T-helper 1 cell treated with Interleukin-12 subunit alpha and Interleukin-12 subunit beta and Interleukin-4 antibody, amounts not matched to agents 30 μg/mL and 1 μg/mL, for 36 hours (primary cell): ENCODE measurements at regions not wholly inside any gene's neighbourhood (a gene's known extent, or its start where the extent isn't known, plus 50 kb on each side); places are given as distances from the start of the nearest gene placed in this dataset.
"Not testable (repeated sequence)": the region's sequence is repeated elsewhere in the genome, so short reads cannot be mapped to it uniquely, and the experiment has no call there.

ENCODE experiments used
- H3K27ac Mint-ChIP-seq: one replicate; pipeline ENCODE4 v1.8.0; 2021; ENCODE audit warnings: mild to moderate bottlenecking, mixed read lengths
- H3K27me3 Mint-ChIP-seq: one replicate; pipeline ENCODE4 v1.8.0; 2021; ENCODE audit warnings: low read depth, mixed read lengths
- H3K36me3 Mint-ChIP-seq: one replicate; pipeline ENCODE4 v1.8.0; 2021; ENCODE audit warnings: low read depth, mixed read lengths
- H3K4me1 Mint-ChIP-seq: one replicate; pipeline ENCODE4 v1.8.0; 2021; ENCODE audit warnings: low read depth, mixed read lengths
- H3K4me3 Mint-ChIP-seq: one replicate; pipeline ENCODE4 v1.8.0; 2021; ENCODE audit warnings: mild to moderate bottlenecking, moderate library complexity, mixed read lengths
- H3K9me3 Mint-ChIP-seq: one replicate; pipeline ENCODE4 v1.8.0; 2021; ENCODE audit warnings: mixed read lengths

DNA sequence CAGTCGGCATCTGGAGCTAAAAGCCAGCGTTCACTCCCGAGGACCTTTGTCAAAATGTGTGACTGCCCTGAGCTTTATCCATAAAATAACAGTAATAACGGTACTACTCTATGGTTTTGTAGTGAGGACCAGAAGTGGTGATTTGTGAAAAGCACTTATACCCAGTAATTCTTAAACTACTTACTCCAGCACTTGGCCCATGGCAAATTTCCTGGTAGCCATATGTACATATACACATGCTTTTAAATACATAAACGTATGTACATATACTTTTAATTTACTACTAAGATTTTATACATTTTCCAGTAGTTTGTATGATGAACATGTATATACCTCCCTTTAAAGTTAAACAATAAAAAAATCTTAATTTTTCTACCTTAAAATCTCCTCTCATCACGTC is 163.8 kb upstream of the TMEM132C start:
- peaks cover 9% of the 10 kb centered on the region for H3K9me3 Mint-ChIP-seq
- no peaks in the 10 kb centered on the region for H3K4me1 Mint-ChIP-seq
- H3K27me3 Mint-ChIP-seq = no peaks in the 10 kb centered on the region
- H3K36me3 Mint-ChIP-seq = no peaks in the 10 kb centered on the region
- no peak overlapping the region for H3K4me3 Mint-ChIP-seq
- H3K27ac Mint-ChIP-seq = no peak overlapping the region

DNA sequence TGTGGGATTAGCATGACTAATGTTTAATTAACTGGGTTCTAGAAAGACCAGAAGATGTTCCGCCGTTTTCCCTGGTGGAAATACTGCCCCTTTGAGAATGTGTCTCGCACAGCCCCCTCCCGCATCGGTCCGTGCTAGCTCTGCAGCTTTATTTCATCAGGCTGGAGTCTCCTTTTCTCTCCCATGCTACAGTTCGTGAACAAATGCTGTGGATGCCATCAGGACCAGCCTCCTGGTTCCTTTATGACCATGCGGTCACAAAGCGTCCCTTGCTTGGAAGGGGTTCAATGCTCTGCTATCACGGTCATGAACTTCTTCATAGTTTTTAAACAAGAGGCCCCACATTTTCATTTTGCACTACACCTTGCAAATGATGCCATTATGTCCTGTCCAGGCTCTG is 157.7 kb upstream of the TMEM132C start:
- Mint-ChIP-seq H3K27me3 (no peaks in the 10 kb centered on the region), H3K4me1 (no peaks in the 10 kb centered on the region), H3K27ac (no peak overlapping the region), H3K4me3 (no peak overlapping the region), H3K9me3 (peaks cover 7% of the 10 kb centered on the region), H3K36me3 (no peaks in the 10 kb centered on the region)

DNA sequence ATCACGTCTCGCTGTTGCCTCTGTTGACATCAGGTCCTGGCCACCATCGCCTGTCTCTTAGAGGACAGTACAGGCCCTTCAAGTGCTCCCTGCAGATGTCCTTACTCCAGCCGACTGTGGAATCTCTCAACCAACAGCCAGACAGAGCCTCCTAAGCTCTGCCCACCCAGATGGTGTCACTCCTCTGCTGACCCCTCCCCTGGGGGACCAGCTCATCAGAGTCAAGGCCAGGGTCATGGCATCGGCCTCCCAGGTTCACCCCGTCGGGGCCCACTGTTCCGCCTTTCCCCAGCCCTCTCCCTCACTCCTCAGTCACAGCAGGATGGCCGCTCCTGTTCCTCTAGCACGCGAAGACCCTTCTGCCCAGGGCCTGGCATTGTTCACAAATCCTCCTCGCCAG is 157.3 kb upstream of the TMEM132C start:
- H3K27me3 Mint-ChIP-seq = no peaks in the 10 kb centered on the region
- no peak overlapping the region for H3K4me3 Mint-ChIP-seq
- H3K36me3 Mint-ChIP-seq = no peaks in the 10 kb centered on the region
- no peak overlapping the region for H3K27ac Mint-ChIP-seq
- no peaks in the 10 kb centered on the region for H3K4me1 Mint-ChIP-seq
- H3K9me3 Mint-ChIP-seq = peaks cover 8% of the 10 kb centered on the region

DNA sequence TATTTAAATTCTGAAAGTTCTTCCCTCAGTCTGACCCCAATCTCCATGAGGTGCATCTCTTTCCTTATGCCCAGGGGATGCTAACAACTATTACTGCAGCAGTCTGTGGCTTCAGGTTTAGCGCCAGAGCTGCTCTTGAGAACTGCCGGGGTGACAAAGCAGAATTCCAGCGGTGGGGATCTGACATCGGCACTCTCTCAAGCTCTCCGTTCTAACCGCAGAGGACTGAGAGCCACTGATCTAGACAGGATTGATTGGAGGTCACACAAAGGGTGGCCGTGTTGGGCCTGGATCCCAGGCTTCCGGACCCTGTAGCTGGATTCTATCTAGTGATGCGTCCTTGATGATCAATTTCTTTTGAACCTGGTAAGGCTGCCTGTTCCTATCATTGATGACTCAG is 155.6 kb upstream of the TMEM132C start:
- Mint-ChIP-seq H3K9me3 (peaks cover 13% of the 10 kb centered on the region), H3K27ac (no peak overlapping the region), H3K4me1 (no peaks in the 10 kb centered on the region), H3K36me3 (no peaks in the 10 kb centered on the region), H3K27me3 (no peaks in the 10 kb centered on the region), H3K4me3 (no peak overlapping the region)

DNA sequence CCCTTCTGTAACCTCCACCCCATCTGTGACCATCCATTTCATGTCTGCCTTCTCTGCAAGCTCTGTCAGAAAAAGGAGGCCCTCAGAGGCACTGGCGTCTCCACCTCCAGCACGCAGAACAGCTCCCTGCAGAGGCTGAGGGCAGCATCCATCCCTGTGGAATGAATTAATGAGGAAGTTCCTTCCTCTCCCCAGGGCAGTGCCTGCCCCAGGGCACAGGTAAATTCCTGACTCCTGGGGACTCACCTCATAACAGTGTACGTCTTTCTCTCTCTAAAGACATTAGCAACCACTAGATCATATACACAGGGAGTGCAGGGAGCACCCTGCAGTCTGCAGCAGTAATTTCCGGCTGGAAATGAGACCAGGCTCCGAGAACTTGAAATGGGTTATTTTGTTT is 155.0 kb upstream of the TMEM132C start:
- no peak overlapping the region for H3K27ac Mint-ChIP-seq
- no peaks in the 10 kb centered on the region for H3K36me3 Mint-ChIP-seq
- no peaks in the 10 kb centered on the region for H3K4me1 Mint-ChIP-seq
- H3K4me3 Mint-ChIP-seq = no peak overlapping the region
- H3K9me3 Mint-ChIP-seq = peaks cover 13% of the 10 kb centered on the region
- no peaks in the 10 kb centered on the region for H3K27me3 Mint-ChIP-seq

DNA sequence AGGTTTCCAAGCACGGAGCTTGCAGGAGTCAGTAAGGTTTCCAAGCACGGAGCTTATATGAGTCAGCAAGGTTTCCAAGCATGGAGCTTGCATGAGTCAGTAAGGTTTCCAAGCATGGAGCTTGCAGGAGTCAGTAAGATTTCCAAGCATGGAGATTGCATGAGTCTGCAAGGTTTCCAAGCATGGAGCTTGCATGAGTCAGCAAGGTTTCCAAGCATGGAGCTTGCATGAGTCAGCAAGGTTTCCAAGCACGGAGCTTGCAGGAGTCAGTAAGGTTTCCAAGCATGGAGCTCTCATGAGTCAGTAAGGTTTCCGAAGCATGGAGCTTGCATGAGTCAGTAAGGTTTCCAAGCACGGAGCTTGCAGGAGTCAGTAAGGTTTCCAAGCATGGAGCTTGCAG is 153.7 kb upstream of the TMEM132C start:
- not testable (repeated sequence) for H3K4me3 Mint-ChIP-seq, H3K27me3 Mint-ChIP-seq, H3K36me3 Mint-ChIP-seq, H3K4me1 Mint-ChIP-seq, H3K27ac Mint-ChIP-seq
- H3K9me3 Mint-ChIP-seq = peaks cover 13% of the 10 kb centered on the region

DNA sequence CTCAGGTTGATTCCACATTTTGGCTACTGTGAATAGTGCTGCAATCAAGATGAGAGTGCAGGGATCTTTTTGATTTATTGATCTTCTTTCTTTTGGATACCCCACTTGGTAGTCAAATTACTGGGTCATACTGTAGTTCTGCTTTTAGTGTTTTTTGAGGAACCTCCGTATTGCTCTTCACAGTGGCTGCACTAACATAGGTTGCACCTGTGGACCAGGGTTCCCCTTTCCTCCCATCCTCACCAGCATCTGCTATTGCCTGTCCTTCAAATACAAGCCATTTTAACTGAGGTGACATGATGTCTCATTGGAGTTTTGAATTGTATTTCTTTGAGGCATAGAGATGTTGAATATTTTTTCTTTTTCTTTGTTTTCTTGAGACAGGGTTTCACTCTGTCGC is 152.5 kb upstream of the TMEM132C start:
- Mint-ChIP-seq H3K4me3 (no peak overlapping the region), H3K27me3 (no peaks in the 10 kb centered on the region), H3K27ac (no peak overlapping the region), H3K36me3 (no peaks in the 10 kb centered on the region), H3K4me1 (no peaks in the 10 kb centered on the region), H3K9me3 (peaks cover 13% of the 10 kb centered on the region)

DNA sequence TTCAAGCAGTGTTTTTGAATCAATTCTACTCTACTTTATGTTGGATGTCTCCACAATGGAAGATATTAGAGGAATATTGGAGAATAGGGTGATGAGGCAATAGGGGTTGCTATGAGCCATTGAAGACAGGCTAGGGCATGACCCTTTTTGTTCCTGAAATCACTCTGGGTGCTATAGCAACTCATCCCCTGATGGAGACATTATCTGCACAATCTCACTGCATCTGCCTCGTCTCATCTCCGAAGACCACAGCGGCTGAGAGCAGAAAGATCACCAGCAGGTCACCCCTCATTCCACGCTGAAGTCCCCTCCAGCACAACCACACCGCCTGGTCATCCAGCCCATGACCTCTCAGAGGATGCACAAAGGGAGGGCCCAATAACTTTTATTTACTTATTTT is 150.4 kb upstream of the TMEM132C start:
- no peaks in the 10 kb centered on the region for H3K27me3 Mint-ChIP-seq
- no peak overlapping the region for H3K4me3 Mint-ChIP-seq
- H3K9me3 Mint-ChIP-seq = peaks cover 13% of the 10 kb centered on the region
- no peaks in the 10 kb centered on the region for H3K4me1 Mint-ChIP-seq
- H3K27ac Mint-ChIP-seq = no peak overlapping the region
- no peaks in the 10 kb centered on the region for H3K36me3 Mint-ChIP-seq

DNA sequence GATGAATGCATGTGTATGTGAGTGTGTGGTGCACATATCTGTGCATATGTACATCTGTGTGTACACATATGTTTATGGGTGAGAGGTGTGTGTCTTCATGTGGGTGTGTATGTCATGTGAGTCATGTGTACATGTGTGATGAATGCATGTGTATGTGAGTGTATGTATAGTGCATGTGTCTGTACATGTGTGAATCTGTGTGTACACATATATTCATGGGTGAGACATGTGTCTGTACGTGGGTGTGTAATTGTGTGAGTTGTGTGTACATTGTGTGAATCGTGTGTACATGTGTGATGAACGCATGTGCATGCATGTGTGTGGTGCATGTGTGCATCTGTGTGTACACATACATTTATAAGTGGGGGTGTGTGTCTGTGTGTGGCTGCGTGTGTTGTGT is 146.9 kb upstream of the TMEM132C start:
- no peaks in the 10 kb centered on the region for H3K27me3 Mint-ChIP-seq
- no peaks in the 10 kb centered on the region for H3K4me1 Mint-ChIP-seq
- no peak overlapping the region for H3K4me3 Mint-ChIP-seq
- H3K27ac Mint-ChIP-seq = no peak overlapping the region
- peaks cover 23% of the 10 kb centered on the region for H3K9me3 Mint-ChIP-seq
- no peaks in the 10 kb centered on the region for H3K36me3 Mint-ChIP-seq

DNA sequence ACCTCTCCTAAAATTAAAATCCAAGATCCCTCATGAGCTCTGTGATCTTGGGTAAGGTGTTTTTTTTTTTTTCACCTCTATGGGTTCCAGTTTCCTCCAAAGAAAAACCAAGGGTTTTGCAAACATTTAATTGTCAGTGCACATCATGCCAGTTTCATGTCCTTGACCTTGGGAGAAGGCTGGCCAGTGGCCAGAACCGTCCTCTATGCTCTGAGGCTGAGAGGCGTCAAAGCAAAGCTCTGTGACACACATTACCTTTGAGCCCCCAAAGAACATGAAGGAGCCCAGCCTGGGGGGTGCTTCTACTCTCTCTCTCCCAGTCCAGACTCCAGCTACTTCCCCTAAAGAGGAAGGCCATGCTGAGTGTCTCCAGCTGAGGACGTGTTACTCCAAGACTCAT is 145.5 kb upstream of the TMEM132C start:
- Mint-ChIP-seq H3K27ac (no peak overlapping the region), H3K4me3 (no peak overlapping the region), H3K4me1 (no peaks in the 10 kb centered on the region), H3K27me3 (no peaks in the 10 kb centered on the region), H3K9me3 (peaks cover 16% of the 10 kb centered on the region), H3K36me3 (no peaks in the 10 kb centered on the region)

DNA sequence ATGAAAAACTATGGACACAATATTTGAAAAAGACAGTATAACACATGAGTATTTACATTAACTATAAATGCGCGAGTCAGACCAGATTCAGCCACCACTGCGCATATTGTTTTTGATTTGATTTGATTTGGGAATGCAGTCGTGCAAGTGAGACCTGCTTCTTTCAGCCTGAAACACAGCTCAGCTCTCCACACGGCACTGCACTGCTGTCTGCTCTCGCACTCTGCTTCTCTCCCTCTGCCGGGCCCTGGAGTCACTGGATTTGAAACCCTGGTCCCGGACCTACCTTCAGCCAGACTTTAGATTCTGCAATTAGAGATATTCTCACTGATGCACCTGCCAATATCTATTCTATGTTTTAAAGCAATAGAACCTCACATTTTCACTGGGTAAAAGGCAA is 143.9 kb upstream of the TMEM132C start:
- H3K4me1 Mint-ChIP-seq = no peaks in the 10 kb centered on the region
- H3K27ac Mint-ChIP-seq = no peak overlapping the region
- H3K4me3 Mint-ChIP-seq = no peak overlapping the region
- H3K27me3 Mint-ChIP-seq = no peaks in the 10 kb centered on the region
- H3K9me3 Mint-ChIP-seq = peaks cover 19% of the 10 kb centered on the region
- no peaks in the 10 kb centered on the region for H3K36me3 Mint-ChIP-seq

DNA sequence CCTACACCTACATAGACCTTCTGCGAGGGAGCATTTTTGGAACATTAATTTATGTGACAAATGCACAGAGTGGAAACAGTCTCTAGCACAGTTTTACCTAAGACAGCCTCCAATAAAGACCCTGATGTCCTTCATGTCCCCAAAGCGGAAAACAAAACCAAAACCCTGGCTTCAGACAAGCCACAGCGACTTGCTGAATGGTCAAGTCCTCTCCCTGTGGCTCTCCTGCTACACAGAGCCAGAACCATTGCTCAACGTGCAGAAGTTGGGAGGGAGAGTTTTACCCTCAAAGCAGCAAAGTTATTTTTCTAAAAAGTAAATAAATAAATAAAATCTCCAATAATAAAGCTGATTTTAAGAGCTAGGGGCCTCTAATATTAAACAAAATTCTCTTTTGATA is 135.0 kb upstream of the TMEM132C start:
- Mint-ChIP-seq H3K36me3 (no peaks in the 10 kb centered on the region), H3K27me3 (no peaks in the 10 kb centered on the region), H3K4me3 (no peak overlapping the region), H3K9me3 (peaks cover 14% of the 10 kb centered on the region), H3K27ac (no peak overlapping the region), H3K4me1 (no peaks in the 10 kb centered on the region)

DNA sequence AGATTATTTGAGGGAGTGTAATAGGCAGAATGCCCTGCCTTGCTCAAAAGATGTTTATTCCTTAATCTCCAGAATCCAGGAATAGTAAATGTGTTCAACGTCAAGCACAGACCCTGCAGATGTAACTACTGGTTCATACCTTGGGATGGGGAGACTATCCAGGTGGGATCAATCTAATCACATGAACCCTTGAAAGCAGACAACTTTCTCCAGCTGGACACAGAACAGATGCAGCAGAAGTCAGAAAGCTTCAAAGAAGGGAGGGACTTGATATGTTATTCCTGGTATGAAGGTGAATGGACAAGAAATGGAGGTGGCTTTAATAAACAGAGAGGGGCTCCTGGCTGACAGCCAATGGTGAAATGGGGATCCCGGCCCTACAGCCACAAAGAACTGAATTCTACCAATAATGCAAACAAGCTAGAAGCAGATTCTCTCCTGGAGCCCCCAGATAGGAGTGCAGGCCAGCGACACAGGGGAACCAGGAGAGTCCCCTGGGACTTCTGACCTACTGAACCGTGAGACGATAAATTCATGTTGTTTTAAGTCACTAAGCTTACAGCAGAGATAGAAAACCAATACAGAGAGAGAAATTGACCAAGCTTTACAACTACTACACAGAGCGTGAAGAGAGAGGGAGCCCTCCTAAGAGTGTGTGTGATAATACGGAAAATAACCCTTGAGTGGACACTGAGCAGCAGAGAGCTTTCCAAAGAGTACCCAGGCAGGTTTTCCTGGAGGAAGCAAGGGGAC is 133.5 kb upstream of the TMEM132C start:
- Mint-ChIP-seq H3K36me3 (no peaks in the 10 kb centered on the region), H3K4me1 (no peaks in the 10 kb centered on the region), H3K4me3 (no peak overlapping the region), H3K27ac (no peak overlapping the region), H3K9me3 (peaks cover 8% of the 10 kb centered on the region), H3K27me3 (no peaks in the 10 kb centered on the region)

DNA sequence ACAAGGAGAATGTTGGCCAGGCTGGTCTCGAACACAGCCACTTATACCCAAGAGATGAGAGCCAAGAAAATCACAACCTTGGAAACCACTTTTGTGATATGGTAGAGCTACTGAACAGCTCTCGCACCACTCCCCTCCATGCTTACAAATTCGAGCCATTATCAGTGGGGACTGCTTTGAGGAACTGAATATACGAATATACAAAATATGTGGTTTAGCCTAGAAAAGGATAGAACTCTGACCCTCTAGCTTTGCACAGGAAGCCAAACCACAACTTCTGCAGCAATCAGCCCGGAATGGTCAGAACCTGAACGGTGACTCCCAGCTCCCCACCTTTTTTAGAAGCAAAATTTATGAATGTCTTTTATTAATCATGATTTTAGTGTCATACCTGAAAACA is 129.8 kb upstream of the TMEM132C start:
- H3K9me3 Mint-ChIP-seq = peaks cover 9% of the 10 kb centered on the region
- no peaks in the 10 kb centered on the region for H3K36me3 Mint-ChIP-seq
- H3K27ac Mint-ChIP-seq = no peak overlapping the region
- H3K27me3 Mint-ChIP-seq = no peaks in the 10 kb centered on the region
- no peaks in the 10 kb centered on the region for H3K4me1 Mint-ChIP-seq
- H3K4me3 Mint-ChIP-seq = no peak overlapping the region

DNA sequence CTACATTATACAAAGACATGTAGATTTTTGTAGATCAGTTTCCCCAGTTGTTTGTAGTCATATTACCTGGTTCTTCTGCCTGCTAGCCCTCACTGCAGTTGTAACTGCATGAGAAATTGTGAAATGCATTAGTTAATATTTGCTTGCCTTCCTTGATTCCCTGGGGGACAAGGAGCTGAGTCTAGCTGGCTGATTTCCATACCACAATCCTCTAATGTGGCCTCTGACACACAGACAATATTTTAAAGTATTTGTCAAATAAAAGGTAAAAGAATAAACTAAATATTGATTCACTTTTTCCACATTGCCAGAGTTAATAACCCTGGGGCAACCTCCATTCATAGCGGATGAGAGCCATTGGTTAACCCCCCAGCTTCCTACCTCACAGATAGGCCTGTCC is 128.8 kb upstream of the TMEM132C start:
- no peak overlapping the region for H3K27ac Mint-ChIP-seq
- H3K36me3 Mint-ChIP-seq = no peaks in the 10 kb centered on the region
- H3K4me1 Mint-ChIP-seq = no peaks in the 10 kb centered on the region
- no peaks in the 10 kb centered on the region for H3K27me3 Mint-ChIP-seq
- H3K9me3 Mint-ChIP-seq = peaks cover 16% of the 10 kb centered on the region
- H3K4me3 Mint-ChIP-seq = no peak overlapping the region

DNA sequence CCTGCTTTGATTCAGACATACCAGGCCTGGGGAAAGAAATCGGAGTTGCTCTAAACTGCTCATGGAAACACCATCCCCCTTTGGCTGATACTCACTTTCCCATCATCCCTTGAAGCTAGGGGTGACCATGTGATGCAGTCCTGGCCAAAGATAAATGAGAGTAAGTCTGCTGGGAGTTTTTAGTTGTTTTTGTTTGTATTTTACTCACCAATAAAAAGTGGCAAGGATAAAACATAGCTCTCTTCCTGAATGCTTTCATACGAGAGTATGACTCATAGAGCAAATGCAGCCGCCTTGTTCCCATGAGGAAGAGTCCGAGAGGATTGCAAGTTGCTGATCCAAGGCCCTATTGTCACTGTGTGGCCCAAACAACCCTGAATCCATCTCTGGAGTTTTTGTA is 126.4 kb upstream of the TMEM132C start:
- Mint-ChIP-seq H3K27ac (no peak overlapping the region), H3K27me3 (no peaks in the 10 kb centered on the region), H3K36me3 (no peaks in the 10 kb centered on the region), H3K9me3 (peaks cover 20% of the 10 kb centered on the region), H3K4me3 (no peak overlapping the region), H3K4me1 (no peaks in the 10 kb centered on the region)
